ENCODE measurements at regions not wholly inside any gene's neighbourhood (a gene's known extent, or its start where the extent isn't known, plus 50 kb on each side); places are given as distances from the start of the nearest gene placed in this dataset.
"Not testable (repeated sequence)": the region's sequence is repeated elsewhere in the genome, so short reads cannot be mapped to it uniquely, and the experiment has no call there.

GRCh38 chr7:81170291-81170690 is 251.4 kb upstream of the SEMA3C start:
- no peak for DNase-seq

GRCh38 chr7:81167934-81168333 is 249.1 kb upstream of the SEMA3C start:
- DNase-seq, result no peak

- DNase-seq, result peak; percentile 92
Observed at GRCh38 chr7:81165070-81165469, 246.2 kb upstream of the SEMA3C start.

- no peak for DNase-seq
Observed at GRCh38 chr7:81162771-81163525, 244.1 kb upstream of the SEMA3C start.

GRCh38 chr7:81162234-81162633 is 243.4 kb upstream of the SEMA3C start:
- DNase-seq, result no peak

- peak; percentile 95 for DNase-seq
Observed at GRCh38 chr7:81161451-81162075, 242.7 kb upstream of the SEMA3C start.

- DNase-seq, result peak; percentile 79
Observed at GRCh38 chr7:81159402-81159801, 240.6 kb upstream of the SEMA3C start.

- peak; percentile 98 for DNase-seq
Observed at GRCh38 chr7:81158189-81158588, 239.3 kb upstream of the SEMA3C start.

- peak; percentile 53 for DNase-seq
Observed at GRCh38 chr7:81155654-81156373, 237.0 kb upstream of the SEMA3C start.

- no peak for DNase-seq
Observed at GRCh38 chr7:81154565-81154964, 235.7 kb upstream of the SEMA3C start.

GRCh38 chr7:81152925-81153324 is 234.1 kb upstream of the SEMA3C start:
- not testable (repeated sequence) for DNase-seq

GRCh38 chr7:81150951-81151361 is 232.1 kb upstream of the SEMA3C start:
- peak; percentile 83 for DNase-seq

- DNase-seq, result no peak
Observed at GRCh38 chr7:81143856-81144255, 225.0 kb upstream of the SEMA3C start.

- DNase-seq, result not testable (repeated sequence)
Observed at GRCh38 chr7:81141257-81142205, 222.7 kb upstream of the SEMA3C start.

GRCh38 chr7:81140775-81141174 is 221.9 kb upstream of the SEMA3C start:
- no peak for DNase-seq

GRCh38 chr7:81140252-81140651 is 221.4 kb upstream of the SEMA3C start:
- DNase-seq, result peak; percentile 18

- no peak for DNase-seq
Observed at GRCh38 chr7:81138870-81139269, 220.0 kb upstream of the SEMA3C start.

GRCh38 chr7:81135324-81135723 is 216.5 kb upstream of the SEMA3C start:
- DNase-seq, result no peak

- no peak for DNase-seq
Observed at GRCh38 chr7:81128011-81128410, 209.2 kb upstream of the SEMA3C start.

GRCh38 chr7:81120803-81121202 is 202.0 kb upstream of the SEMA3C start:
- DNase-seq, result peak; percentile 67

- no peak for DNase-seq
Observed at GRCh38 chr7:81120111-81120510, 201.3 kb upstream of the SEMA3C start.

GRCh38 chr7:81114633-81115032 is 195.8 kb upstream of the SEMA3C start:
- DNase-seq, result no peak

- no peak for DNase-seq
Observed at GRCh38 chr7:81112731-81113130, 193.9 kb upstream of the SEMA3C start.

All from NCI-H69 (cell line).